HEK293 (cell line): ENCODE measurements at regions not wholly inside any gene's neighbourhood (a gene's known extent, or its start where the extent isn't known, plus 50 kb on each side); places are given as distances from the start of the nearest gene placed in this dataset.

Experiments
- CTCF ChIA-PET: fragments of 350-600 bp; formaldehyde crosslinking; extraction: SDS; loops from one replicate; lab custom pipeline; 2021; ENCODE audit warnings: antibody characterized with exemption; lab: Yijun Ruan, JAX
- POLR2A ChIA-PET: fragments of 300-600 bp; formaldehyde crosslinking; extraction: SDS; loops from one replicate; lab custom pipeline; 2020; ENCODE audit warnings: antibody characterized with exemption, inconsistent platforms; lab: Yijun Ruan, JAX
- H3K27ac ChIP-seq: fragments of 200-500 bp; sonication (Bioruptor generic); 2 replicates; pipeline ENCODE4 v1.5.1; 2014; ENCODE audit warnings: low read depth, low read length, control low read depth, inconsistent platforms; ENCODE audit errors: extremely low read depth
- H3K36me3 ChIP-seq, 2 experiments: fragments of 200-500 bp in 1 of 2; sonication (Bioruptor generic) in 1 of 2; 1 replicate in 1 of 2; 2 replicates in 1 of 2; pipeline ENCODE4 v1.5.1; 2014 to 2017; ENCODE audit warnings: inconsistent platforms in 2 of 2, low read length in 2 of 2; ENCODE audit not compliant: control insufficient read depth in 2 of 2, insufficient read depth in 1 of 2
- H3K4me1 ChIP-seq: fragments of 200-500 bp; sonication (Bioruptor generic); 2 replicates; pipeline ENCODE4 v1.5.1; 2014; ENCODE audit warnings: mild to moderate bottlenecking, low read length, inconsistent platforms; ENCODE audit not compliant: control insufficient read depth, insufficient read depth
- H3K4me3 ChIP-seq: 2 replicates; pipeline ENCODE4 v1.5.1; 2011; ENCODE audit warnings: low read depth, mild to moderate bottlenecking, control low read depth, low read length, moderate library complexity
- H3K9me3 ChIP-seq: fragments of 200-500 bp; sonication (Bioruptor generic); 2 replicates; pipeline ENCODE4 v1.5.1; 2014; ENCODE audit warnings: low read depth, low read length, inconsistent platforms; ENCODE audit not compliant: control insufficient read depth, insufficient read depth
- SP3 ChIP-seq: fragments of 450-650 bp; formaldehyde crosslinking; IDR thresholded peaks from 2 replicates; pipeline ENCODE4 v1.5.1; 2016; ENCODE audit warnings: missing biosample characterization, missing genetic modification characterization
- ZBTB48 ChIP-seq: fragments of 450-650 bp; formaldehyde crosslinking; IDR thresholded peaks from 2 replicates; pipeline ENCODE4 v1.5.1; 2016; ENCODE audit warnings: missing biosample characterization, missing genetic modification characterization
- ZEB2 ChIP-seq: fragments of 450-650 bp; formaldehyde crosslinking; IDR thresholded peaks from 2 replicates; pipeline ENCODE4 v1.5.1; 2016; ENCODE audit warnings: missing biosample characterization, missing genetic modification characterization
- ZNF112 ChIP-seq: fragments of 450-650 bp; formaldehyde crosslinking; IDR thresholded peaks from 2 replicates; pipeline ENCODE4 v1.5.0; 2017; ENCODE audit warnings: missing biosample characterization, missing genetic modification characterization
- ZNF133 ChIP-seq: fragments of 450-650 bp; formaldehyde crosslinking; IDR thresholded peaks from 2 replicates; pipeline ENCODE4 v1.5.1; 2016; ENCODE audit warnings: missing biosample characterization, missing genetic modification characterization
- ZNF302 ChIP-seq: fragments of 450-650 bp; formaldehyde crosslinking; IDR thresholded peaks from 2 replicates; pipeline ENCODE4 v1.5.1; 2016; ENCODE audit warnings: missing biosample characterization, missing genetic modification characterization, low read depth
- ZNF416 ChIP-seq: fragments of 450-650 bp; formaldehyde crosslinking; IDR thresholded peaks from 2 replicates; pipeline ENCODE4 v1.5.1; 2016; ENCODE audit warnings: missing biosample characterization, missing genetic modification characterization
- ZNF658 ChIP-seq: fragments of 450-650 bp; formaldehyde crosslinking; IDR thresholded peaks from 2 replicates; pipeline ENCODE4; 2016; ENCODE audit warnings: missing biosample characterization, missing genetic modification characterization
- ZNF664 ChIP-seq: fragments of 450-650 bp; formaldehyde crosslinking; IDR thresholded peaks from 2 replicates; pipeline ENCODE4 v1.5.1; 2016; ENCODE audit warnings: missing biosample characterization, missing genetic modification characterization
- ZNF701 ChIP-seq: fragments of 450-650 bp; formaldehyde crosslinking; IDR thresholded peaks from 2 replicates; pipeline ENCODE4 v1.5.1; 2016; ENCODE audit warnings: missing biosample characterization, missing genetic modification characterization
- ZNF777 ChIP-seq: fragments of 450-650 bp; formaldehyde crosslinking; IDR thresholded peaks from 2 replicates; pipeline ENCODE4 v1.5.1; 2017; ENCODE audit warnings: missing biosample characterization, missing genetic modification characterization, borderline replicate concordance
- ZSCAN30 ChIP-seq: fragments of 450-650 bp; IDR thresholded peaks from 2 replicates; pipeline ENCODE4 v1.5.1; 2018; ENCODE audit warnings: missing biosample characterization, mild to moderate bottlenecking, missing genetic modification characterization, moderate library complexity
- TF ChIP-seq, protein P1 (sequence below): fragments of 450-650 bp; formaldehyde crosslinking; IDR thresholded peaks from 2 replicates; pipeline ENCODE4 v1.5.1; 2016; ENCODE audit warnings: missing biosample characterization, missing genetic modification characterization
- TF ChIP-seq, protein P2 (sequence below): fragments of 450-650 bp; formaldehyde crosslinking; IDR thresholded peaks from 2 replicates; pipeline ENCODE4 v1.5.1; 2016; ENCODE audit warnings: missing biosample characterization, missing genetic modification characterization
- TF ChIP-seq, protein P3 (sequence below): fragments of 450-650 bp; formaldehyde crosslinking; optimal IDR thresholded peaks from 2 replicates; pipeline ENCODE3; 2016; ENCODE audit warnings: missing biosample characterization, mild to moderate bottlenecking, missing genetic modification characterization
- TF ChIP-seq, protein P4 (sequence below): fragments of 450-650 bp; formaldehyde crosslinking; IDR thresholded peaks from 2 replicates; pipeline ENCODE4 v1.5.1; 2016; ENCODE audit warnings: missing biosample characterization, missing genetic modification characterization
- TF ChIP-seq, protein P5 (sequence below): fragments of 450-650 bp; formaldehyde crosslinking; IDR thresholded peaks from 2 replicates; pipeline ENCODE4 v1.5.1; 2016; ENCODE audit warnings: missing biosample characterization, missing genetic modification characterization

DNA sequence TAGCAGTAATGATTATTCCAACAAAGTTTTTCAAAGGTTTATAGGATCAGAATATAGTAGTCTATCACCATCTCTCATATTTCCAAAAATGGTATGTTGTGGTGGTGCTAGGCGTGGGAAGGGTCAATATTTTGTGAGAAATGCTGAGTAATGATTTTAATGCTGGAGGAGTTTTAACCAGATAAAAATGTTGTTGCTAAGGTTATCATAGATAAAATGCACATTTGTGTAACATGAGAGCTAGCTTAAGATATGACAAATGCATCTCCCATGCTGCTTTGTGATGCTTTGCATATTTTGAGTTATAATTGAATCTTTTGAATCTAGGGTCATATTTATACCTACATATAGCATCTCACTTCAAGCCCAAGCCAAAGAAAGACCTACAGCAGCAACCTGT, 103.9 kb upstream of the ROBO1 start:
- Histone ChIP-seq H3K4me1 (no peaks in the 10 kb centered on the region), H3K27ac (no peak overlapping the region), H3K4me3 (no peak overlapping the region), H3K36me3 (no peaks in the 10 kb centered on the region), H3K9me3 (no peaks in the 10 kb centered on the region)
- ChIA-PET POLR2A (no interaction called here), CTCF (no interaction called here)
- TF ChIP-seq, protein P1, sequence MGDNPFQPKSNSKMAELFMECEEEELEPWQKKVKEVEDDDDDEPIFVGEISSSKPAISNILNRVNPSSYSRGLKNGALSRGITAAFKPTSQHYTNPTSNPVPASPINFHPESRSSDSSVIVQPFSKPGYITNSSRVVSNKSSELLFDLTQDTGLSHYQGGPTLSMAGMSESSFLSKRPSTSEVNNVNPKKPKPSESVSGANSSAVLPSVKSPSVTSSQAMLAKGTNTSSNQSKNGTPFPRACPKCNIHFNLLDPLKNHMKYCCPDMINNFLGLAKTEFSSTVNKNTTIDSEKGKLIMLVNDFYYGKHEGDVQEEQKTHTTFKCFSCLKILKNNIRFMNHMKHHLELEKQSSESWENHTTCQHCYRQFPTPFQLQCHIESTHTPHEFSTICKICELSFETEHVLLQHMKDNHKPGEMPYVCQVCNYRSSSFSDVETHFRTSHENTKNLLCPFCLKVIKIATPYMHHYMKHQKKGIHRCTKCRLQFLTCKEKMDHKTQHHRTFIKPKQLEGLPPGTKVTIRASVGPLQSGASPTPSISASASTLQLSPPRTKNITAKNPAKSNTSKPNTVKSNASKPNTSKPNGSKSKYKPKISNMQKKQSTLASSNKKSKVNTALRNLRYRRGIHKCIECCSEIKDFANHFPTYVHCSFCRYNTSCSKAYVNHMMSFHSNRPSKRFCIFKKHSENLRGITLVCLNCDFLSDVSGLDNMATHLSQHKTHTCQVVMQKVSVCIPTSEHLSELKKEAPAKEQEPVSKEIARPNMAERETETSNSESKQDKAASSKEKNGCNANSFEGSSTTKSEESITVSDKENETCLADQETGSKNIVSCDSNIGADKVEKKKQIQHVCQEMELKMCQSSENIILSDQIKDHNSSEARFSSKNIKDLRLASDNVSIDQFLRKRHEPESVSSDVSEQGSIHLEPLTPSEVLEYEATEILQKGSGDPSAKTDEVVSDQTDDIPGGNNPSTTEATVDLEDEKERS (tag by site-specific recombination): no peak
- no peak for TF ChIP-seq ZNF112 (tag by site-specific recombination)
- TF ChIP-seq, protein P2, sequence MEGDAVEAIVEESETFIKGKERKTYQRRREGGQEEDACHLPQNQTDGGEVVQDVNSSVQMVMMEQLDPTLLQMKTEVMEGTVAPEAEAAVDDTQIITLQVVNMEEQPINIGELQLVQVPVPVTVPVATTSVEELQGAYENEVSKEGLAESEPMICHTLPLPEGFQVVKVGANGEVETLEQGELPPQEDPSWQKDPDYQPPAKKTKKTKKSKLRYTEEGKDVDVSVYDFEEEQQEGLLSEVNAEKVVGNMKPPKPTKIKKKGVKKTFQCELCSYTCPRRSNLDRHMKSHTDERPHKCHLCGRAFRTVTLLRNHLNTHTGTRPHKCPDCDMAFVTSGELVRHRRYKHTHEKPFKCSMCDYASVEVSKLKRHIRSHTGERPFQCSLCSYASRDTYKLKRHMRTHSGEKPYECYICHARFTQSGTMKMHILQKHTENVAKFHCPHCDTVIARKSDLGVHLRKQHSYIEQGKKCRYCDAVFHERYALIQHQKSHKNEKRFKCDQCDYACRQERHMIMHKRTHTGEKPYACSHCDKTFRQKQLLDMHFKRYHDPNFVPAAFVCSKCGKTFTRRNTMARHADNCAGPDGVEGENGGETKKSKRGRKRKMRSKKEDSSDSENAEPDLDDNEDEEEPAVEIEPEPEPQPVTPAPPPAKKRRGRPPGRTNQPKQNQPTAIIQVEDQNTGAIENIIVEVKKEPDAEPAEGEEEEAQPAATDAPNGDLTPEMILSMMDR (tag by site-specific recombination): no peak
- TF ChIP-seq ZNF133 (tag by site-specific recombination): no peak
- no peak for TF ChIP-seq ZNF658
- TF ChIP-seq, protein P3, sequence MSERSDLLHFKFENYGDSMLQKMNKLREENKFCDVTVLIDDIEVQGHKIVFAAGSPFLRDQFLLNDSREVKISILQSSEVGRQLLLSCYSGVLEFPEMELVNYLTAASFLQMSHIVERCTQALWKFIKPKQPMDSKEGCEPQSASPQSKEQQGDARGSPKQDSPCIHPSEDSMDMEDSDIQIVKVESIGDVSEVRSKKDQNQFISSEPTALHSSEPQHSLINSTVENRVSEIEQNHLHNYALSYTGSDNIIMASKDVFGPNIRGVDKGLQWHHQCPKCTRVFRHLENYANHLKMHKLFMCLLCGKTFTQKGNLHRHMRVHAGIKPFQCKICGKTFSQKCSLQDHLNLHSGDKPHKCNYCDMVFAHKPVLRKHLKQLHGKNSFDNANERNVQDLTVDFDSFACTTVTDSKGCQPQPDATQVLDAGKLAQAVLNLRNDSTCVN (tag by site-specific recombination): no peak
- TF ChIP-seq ZNF701 (tag by site-specific recombination): no peak
- TF ChIP-seq, protein P4, sequence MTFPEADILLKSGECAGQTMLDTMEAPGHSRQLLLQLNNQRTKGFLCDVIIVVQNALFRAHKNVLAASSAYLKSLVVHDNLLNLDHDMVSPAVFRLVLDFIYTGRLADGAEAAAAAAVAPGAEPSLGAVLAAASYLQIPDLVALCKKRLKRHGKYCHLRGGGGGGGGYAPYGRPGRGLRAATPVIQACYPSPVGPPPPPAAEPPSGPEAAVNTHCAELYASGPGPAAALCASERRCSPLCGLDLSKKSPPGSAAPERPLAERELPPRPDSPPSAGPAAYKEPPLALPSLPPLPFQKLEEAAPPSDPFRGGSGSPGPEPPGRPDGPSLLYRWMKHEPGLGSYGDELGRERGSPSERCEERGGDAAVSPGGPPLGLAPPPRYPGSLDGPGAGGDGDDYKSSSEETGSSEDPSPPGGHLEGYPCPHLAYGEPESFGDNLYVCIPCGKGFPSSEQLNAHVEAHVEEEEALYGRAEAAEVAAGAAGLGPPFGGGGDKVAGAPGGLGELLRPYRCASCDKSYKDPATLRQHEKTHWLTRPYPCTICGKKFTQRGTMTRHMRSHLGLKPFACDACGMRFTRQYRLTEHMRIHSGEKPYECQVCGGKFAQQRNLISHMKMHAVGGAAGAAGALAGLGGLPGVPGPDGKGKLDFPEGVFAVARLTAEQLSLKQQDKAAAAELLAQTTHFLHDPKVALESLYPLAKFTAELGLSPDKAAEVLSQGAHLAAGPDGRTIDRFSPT (tag by site-specific recombination): no peak

DNA sequence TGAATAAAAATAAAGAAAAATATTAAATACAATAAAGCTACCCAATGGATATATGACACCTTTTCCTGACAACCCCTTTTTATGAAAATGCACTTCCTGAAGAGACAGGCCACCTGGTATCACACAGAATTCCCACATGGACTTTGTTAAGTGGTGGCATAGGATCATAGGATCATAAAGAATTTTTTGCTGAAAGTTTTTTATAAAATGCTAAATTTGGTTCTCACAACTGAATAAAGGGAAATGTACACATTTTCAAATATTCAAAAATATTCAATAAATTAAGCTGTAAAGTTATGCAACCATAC, 102.5 kb upstream of the ROBO1 start:
- H3K9me3 ChIP-seq: no peaks in the 10 kb centered on the region
- no peaks in the 10 kb centered on the region for H3K36me3 ChIP-seq
- H3K27ac ChIP-seq: no peak overlapping the region
- TF ChIP-seq ZBTB48 (tag by site-specific recombination): no peak
- ChIA-PET CTCF (no interaction called here), POLR2A (no interaction called here)
- no peak overlapping the region for H3K4me3 ChIP-seq
- H3K4me1 ChIP-seq: no peaks in the 10 kb centered on the region

DNA sequence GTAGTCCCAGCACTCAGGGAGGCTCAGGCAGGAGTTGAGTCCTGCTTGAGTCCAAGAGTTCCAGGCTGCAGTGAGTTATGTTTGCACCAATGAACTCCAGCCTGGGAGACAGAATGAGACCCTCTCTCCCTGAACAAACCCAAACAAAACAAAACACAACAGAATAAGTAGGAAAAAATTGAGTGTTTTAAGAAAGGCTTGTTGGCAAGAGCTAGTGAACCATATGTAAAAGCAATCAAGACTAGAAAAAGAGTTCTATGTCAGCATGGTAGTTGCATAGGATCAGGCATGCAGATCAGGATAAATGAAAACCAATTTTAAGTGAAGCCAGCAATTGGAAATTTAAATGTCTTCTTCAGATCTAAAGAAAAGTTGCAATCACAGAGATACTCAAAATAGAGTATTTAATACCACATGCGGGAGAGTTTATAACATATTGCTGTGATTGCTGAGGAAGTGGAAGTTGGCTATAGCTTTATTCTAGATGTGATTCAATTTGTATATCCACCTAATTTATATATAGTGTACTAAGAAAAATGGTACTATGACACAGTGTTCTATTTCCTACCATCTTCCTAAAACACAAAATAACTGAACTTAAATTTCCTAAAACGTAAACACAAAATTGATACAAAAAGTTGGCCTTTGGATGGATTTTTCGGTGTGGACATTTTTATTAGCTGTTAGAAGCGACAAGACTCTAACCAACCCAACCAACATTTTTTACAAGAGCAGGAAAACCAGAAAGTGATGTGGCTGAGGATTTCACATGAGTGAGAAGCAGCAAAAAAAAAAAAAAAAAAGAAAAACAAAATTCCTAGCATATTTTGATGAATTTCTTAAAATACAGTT, 101.9 kb upstream of the ROBO1 start:
- CTCF ChIA-PET: interaction anchor here (0.7 kb wide), 1 partner anchor 23 kb away, joined by 3 read pairs; no protein-coding TSS in a partner anchor
- no peaks in the 10 kb centered on the region for H3K9me3 ChIP-seq
- POLR2A ChIA-PET: no interaction called here
- TF ChIP-seq ZEB2 (tag by site-specific recombination) (no peak), ZNF777 (no peak), ZNF664 (no peak), SP3 (tag by site-specific recombination) (no peak), ZSCAN30 (tag by site-specific recombination) (no peak), ZNF416 (tag by site-specific recombination) (no peak), ZNF302 (tag by site-specific recombination) (no peak)
- TF ChIP-seq, protein P5, sequence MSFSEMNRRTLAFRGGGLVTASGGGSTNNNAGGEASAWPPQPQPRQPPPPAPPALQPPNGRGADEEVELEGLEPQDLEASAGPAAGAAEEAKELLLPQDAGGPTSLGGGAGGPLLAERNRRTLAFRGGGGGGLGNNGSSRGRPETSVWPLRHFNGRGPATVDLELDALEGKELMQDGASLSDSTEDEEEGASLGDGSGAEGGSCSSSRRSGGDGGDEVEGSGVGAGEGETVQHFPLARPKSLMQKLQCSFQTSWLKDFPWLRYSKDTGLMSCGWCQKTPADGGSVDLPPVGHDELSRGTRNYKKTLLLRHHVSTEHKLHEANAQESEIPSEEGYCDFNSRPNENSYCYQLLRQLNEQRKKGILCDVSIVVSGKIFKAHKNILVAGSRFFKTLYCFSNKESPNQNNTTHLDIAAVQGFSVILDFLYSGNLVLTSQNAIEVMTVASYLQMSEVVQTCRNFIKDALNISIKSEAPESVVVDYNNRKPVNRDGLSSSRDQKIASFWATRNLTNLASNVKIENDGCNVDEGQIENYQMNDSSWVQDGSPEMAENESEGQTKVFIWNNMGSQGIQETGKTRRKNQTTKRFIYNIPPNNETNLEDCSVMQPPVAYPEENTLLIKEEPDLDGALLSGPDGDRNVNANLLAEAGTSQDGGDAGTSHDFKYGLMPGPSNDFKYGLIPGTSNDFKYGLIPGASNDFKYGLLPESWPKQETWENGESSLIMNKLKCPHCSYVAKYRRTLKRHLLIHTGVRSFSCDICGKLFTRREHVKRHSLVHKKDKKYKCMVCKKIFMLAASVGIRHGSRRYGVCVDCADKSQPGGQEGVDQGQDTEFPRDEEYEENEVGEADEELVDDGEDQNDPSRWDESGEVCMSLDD (tag by site-specific recombination): no peak

More for the DNA sequence above, 101.9 kb upstream of the ROBO1 start:
- Histone ChIP-seq H3K27ac (no peak overlapping the region), H3K4me3 (no peak overlapping the region), H3K4me1 (no peaks in the 10 kb centered on the region), H3K36me3 (no peaks in the 10 kb centered on the region)
